GM23248 (cell line): ENCODE measurements at regions not wholly inside any gene's neighbourhood (a gene's known extent, or its start where the extent isn't known, plus 50 kb on each side); places are given as distances from the start of the nearest gene placed in this dataset.

Experiments used
- DNase-seq: peaks from one replicate; pipeline ENCODE4 v3.0.0-alpha.2; 2015
- H2AFZ ChIP-seq: fragments of 200-600 bp; sonication (generic); 2 replicates; pipeline ENCODE4 v1.6.1; 2016; ENCODE audit warnings: antibody characterized with exemption
- H3F3A ChIP-seq: fragments of 200-600 bp; sonication (generic); 2 replicates; pipeline ENCODE4 v1.6.1; 2016; ENCODE audit warnings: mild to moderate bottlenecking, antibody characterized with exemption, mixed run types; ENCODE audit not compliant: insufficient read depth
- H3K27ac ChIP-seq: fragments of 200-600 bp; sonication (generic); 2 replicates; pipeline ENCODE4 v1.5.1; 2016; ENCODE audit warnings: mild to moderate bottlenecking
- H3K27me3 ChIP-seq: fragments of 200-600 bp; sonication (generic); replicated peaks from 2 replicates; pipeline ENCODE4 v1.6.1; 2016; ENCODE audit warnings: mild to moderate bottlenecking; ENCODE audit not compliant: insufficient read depth
- H3K36me3 ChIP-seq: fragments of 200-600 bp; sonication (generic); 2 replicates; pipeline ENCODE4 v1.6.1; 2016; ENCODE audit warnings: low read depth, mild to moderate bottlenecking
- H3K4me1 ChIP-seq: fragments of 200-600 bp; sonication (generic); 2 replicates; pipeline ENCODE4 v1.6.1; 2016; ENCODE audit warnings: mild to moderate bottlenecking; ENCODE audit not compliant: insufficient read depth
- H3K4me2 ChIP-seq: fragments of 200-600 bp; sonication (generic); one replicate; pipeline ENCODE4 v1.6.1; 2016; ENCODE audit warnings: mild to moderate bottlenecking; ENCODE audit not compliant: unreplicated experiment
- H3K4me3 ChIP-seq: fragments of 200-600 bp; sonication (generic); 2 replicates; pipeline ENCODE4 v1.5.1; 2016; ENCODE audit warnings: mild to moderate bottlenecking
- H3K79me2 ChIP-seq: fragments of 200-600 bp; sonication (generic); 2 replicates; pipeline ENCODE4 v1.6.1; 2016; ENCODE audit warnings: mild to moderate bottlenecking; ENCODE audit not compliant: insufficient read depth
- H3K9ac ChIP-seq: fragments of 200-600 bp; sonication (generic); 2 replicates; pipeline ENCODE4 v1.6.1; 2016; ENCODE audit warnings: mild to moderate bottlenecking
- H3K9me2 ChIP-seq: fragments of 200-600 bp; sonication (generic); 2 replicates; pipeline ENCODE4 v1.6.1; 2016; ENCODE audit warnings: mixed run types, mild to moderate bottlenecking, moderate library complexity; ENCODE audit not compliant: insufficient read depth
- H3K9me3 ChIP-seq: fragments of 200-600 bp; sonication (generic); one replicate; pipeline ENCODE4 v1.6.1; 2017; ENCODE audit warnings: low read depth
- H4K20me1 ChIP-seq: fragments of 200-600 bp; sonication (generic); 2 replicates; pipeline ENCODE4 v1.6.0; 2016; ENCODE audit not compliant: insufficient read depth
- EZH2 ChIP-seq: fragments of 200-600 bp; sonication (generic); IDR thresholded peaks from 2 replicates; pipeline ENCODE4 v1.6.1; 2018; ENCODE audit warnings: antibody characterized with exemption, mild to moderate bottlenecking; ENCODE audit not compliant: insufficient read depth, poor library complexity, severe bottlenecking
- EZH2phosphoT487 ChIP-seq: fragments of 200-600 bp; sonication (generic); IDR thresholded peaks from 2 replicates; pipeline ENCODE4 v1.6.1; 2018; ENCODE audit warnings: antibody characterized with exemption, moderate library complexity, mild to moderate bottlenecking, low read depth; ENCODE audit not compliant: insufficient read depth
- WGBS, 2 experiments: methylation state at CpG; one replicate each; pipeline ENCODE4 v1.1.6; 2015 to 2017; ENCODE audit warnings: low lambda C conversion rate in 2 of 2, low coverage in 1 of 2; ENCODE audit errors: missing lambda C conversion rate in 2 of 2; 5-methylcytosine and 5-hydroxymethylcytosine counted together
- in situ Hi-C: fragments of 300-500 bp; cut with MboI; formaldehyde crosslinking; loops from 2 replicates; pipeline ENCODE4 v1.15.0; 2020

- no peaks in the 10 kb centered on the region for H4K20me1 ChIP-seq
- no peaks in the 10 kb centered on the region for H3K79me2 ChIP-seq
- DNase-seq, result no peak
- TF ChIP-seq EZH2 (no peak), EZH2phosphoT487 (no peak)
- H3K4me3 ChIP-seq, result no peak overlapping the region
- no peak overlapping the region for H2AFZ ChIP-seq
- H3K4me2 ChIP-seq, result no peak overlapping the region
- H3K9me3 ChIP-seq, result no peaks in the 10 kb centered on the region
- H3K36me3 ChIP-seq, result no peaks in the 10 kb centered on the region
- no peak overlapping the region for H3K27ac ChIP-seq
- no peaks in the 10 kb centered on the region for H3F3A ChIP-seq
- H3K4me1 ChIP-seq, result no peaks in the 10 kb centered on the region
- H3K9me2 ChIP-seq, result no peaks in the 10 kb centered on the region
- no peak overlapping the region for H3K9ac ChIP-seq
- peaks cover 4% of the 10 kb centered on the region; the same call in 1 of the 2 replicates for H3K27me3 ChIP-seq
- in situ Hi-C loops, result no loop called here
Observed at GRCh38 chr4:14188214-14188613, 560.7 kb upstream of the BOD1L1 start.

DNA sequence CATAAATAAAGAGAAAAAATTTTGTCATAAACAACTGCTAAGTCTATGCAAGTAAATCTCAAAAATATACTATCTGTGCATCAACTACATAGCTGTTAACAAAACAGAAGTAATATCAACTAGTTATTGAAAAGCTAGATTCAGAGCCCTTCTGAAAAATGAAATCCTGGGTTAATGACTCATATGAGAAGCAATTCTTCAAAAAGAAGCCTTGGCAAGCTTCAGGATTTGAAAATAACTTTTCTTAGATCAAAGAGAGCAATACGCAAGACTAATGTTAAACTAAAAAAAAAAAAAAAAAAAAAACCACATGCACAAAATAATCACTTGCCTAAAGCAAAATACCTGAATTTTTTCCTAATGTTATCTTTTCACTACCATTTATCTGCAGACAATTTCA is 566.1 kb upstream of the BOD1L1 start:
- H3K9me2 ChIP-seq, result no peaks in the 10 kb centered on the region
- H3K4me2 ChIP-seq, result no peak overlapping the region
- H2AFZ ChIP-seq, result no peak overlapping the region
- H4K20me1 ChIP-seq, result no peaks in the 10 kb centered on the region
- no peak overlapping the region for H3K4me3 ChIP-seq
- no peaks in the 10 kb centered on the region for H3K9me3 ChIP-seq
- no peak overlapping the region for H3K27ac ChIP-seq
- no peaks in the 10 kb centered on the region for H3F3A ChIP-seq
- TF ChIP-seq EZH2 (no peak), EZH2phosphoT487 (no peak)
- no peaks in the 10 kb centered on the region for H3K4me1 ChIP-seq
- peak; percentile 5 for DNase-seq
- H3K79me2 ChIP-seq, result no peaks in the 10 kb centered on the region
- H3K27me3 ChIP-seq, result 0 out of 2 replicates have a peak, but pooled peaks cover 4% of the 10 kb centered on the region
- no peaks in the 10 kb centered on the region for H3K36me3 ChIP-seq
- WGBS, 2 experiments, result 0% methylated on average over 1 of the region's 1 CpG
- in situ Hi-C loops, result no loop called here
- no peak overlapping the region for H3K9ac ChIP-seq

GRCh38 chr4:14196131-14196530 is 568.6 kb upstream of the BOD1L1 start:
- H2AFZ ChIP-seq, result no peak overlapping the region
- no peaks in the 10 kb centered on the region for H4K20me1 ChIP-seq
- H3K9me2 ChIP-seq, result no peaks in the 10 kb centered on the region
- no peak overlapping the region for H3K4me2 ChIP-seq
- TF ChIP-seq EZH2phosphoT487, result no peak
- TF ChIP-seq EZH2, result no peak
- H3K9me3 ChIP-seq, result no peaks in the 10 kb centered on the region
- H3K27ac ChIP-seq, result no peak overlapping the region
- H3K27me3 ChIP-seq, result no peaks in the 10 kb centered on the region
- H3K36me3 ChIP-seq, result no peaks in the 10 kb centered on the region
- no peaks in the 10 kb centered on the region for H3K79me2 ChIP-seq
- H3K9ac ChIP-seq, result no peak overlapping the region
- 6% methylated on average over 7 of the region's 7 CpGs for WGBS, 2 experiments
- in situ Hi-C loops, result no loop called here
- no peaks in the 10 kb centered on the region for H3K4me1 ChIP-seq
- H3K4me3 ChIP-seq, result no peak overlapping the region
- DNase-seq, result peak; percentile 69
- H3F3A ChIP-seq, result no peaks in the 10 kb centered on the region

DNA sequence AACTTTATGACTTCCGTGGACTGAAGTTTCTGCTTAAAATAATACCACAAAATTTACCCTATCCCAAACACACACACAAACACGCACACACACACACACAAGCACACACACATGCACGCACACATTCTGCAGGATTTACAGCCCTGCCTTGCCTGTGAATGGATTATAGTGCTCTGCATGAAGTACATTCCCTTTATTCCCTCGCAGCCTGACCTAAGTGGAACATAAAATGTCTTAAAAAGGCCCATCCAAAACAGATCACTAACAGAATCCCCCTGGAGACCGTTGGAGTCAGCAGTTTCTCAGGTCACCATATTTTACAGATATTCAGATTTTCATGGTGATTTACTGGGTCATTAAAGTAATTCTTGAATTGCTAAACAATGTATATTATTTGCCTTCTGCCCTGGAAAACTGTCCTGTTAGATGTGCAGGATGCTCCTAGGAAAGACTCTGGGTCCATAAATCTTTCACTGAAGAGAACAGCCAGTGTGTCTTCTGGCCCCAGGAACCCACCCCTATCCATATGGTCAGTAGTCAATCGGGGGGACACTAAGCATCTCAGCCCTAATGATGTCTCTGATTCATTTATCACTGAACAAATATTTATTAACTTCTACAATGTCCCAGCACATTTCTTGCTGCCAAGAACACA is 587.7 kb upstream of the BOD1L1 start:
- Histone ChIP-seq H3K4me3 (no peak overlapping the region), H3F3A (no peaks in the 10 kb centered on the region), H3K4me2 (no peak overlapping the region), H3K79me2 (no peaks in the 10 kb centered on the region), H3K9me2 (no peaks in the 10 kb centered on the region), H3K9ac (no peak overlapping the region), H2AFZ (no peak overlapping the region), H3K36me3 (no peaks in the 10 kb centered on the region), H3K27ac (no peak overlapping the region), H3K9me3 (no peaks in the 10 kb centered on the region), H3K27me3 (peaks cover 6% of the 10 kb centered on the region; the same call in 1 of the 2 replicates), H3K4me1 (no peaks in the 10 kb centered on the region), H4K20me1 (no peaks in the 10 kb centered on the region)
- no peak for DNase-seq
- WGBS, 2 experiments, result 22 to 25% methylated on average over 6 of the region's 6 CpGs
- in situ Hi-C loops, result no loop called here
- TF ChIP-seq EZH2 (no peak), EZH2phosphoT487 (no peak)

- no peak for TF ChIP-seq EZH2phosphoT487
- TF ChIP-seq EZH2, result no peak
- Histone ChIP-seq H3K9me2 (no peaks in the 10 kb centered on the region), H2AFZ (no peak overlapping the region), H3K79me2 (no peaks in the 10 kb centered on the region), H3K27ac (no peak overlapping the region), H3K9me3 (no peaks in the 10 kb centered on the region), H3K4me2 (no peak overlapping the region), H3K4me3 (no peak overlapping the region), H3K27me3 (peaks cover 6% of the 10 kb centered on the region; the same call in 1 of the 2 replicates), H3F3A (no peaks in the 10 kb centered on the region), H3K9ac (no peak overlapping the region), H3K36me3 (no peaks in the 10 kb centered on the region), H3K4me1 (no peaks in the 10 kb centered on the region), H4K20me1 (no peaks in the 10 kb centered on the region)
- no peak for DNase-seq
- 17 to 19% methylated on average over 3 of the region's 3 CpGs for WGBS, 2 experiments
- in situ Hi-C loops, result no loop called here
Observed at GRCh38 chr4:14217401-14217800, 589.9 kb upstream of the BOD1L1 start.
